OCI-LY3 (cell line): ENCODE measurements at regions not wholly inside any gene's neighbourhood (a gene's known extent, or its start where the extent isn't known, plus 50 kb on each side); places are given as distances from the start of the nearest gene placed in this dataset.

ENCODE experiments used
- H2AFZ ChIP-seq: fragments of 200-600, 300-600 bp; shearing (Covaris generic); 2 replicates; pipeline ENCODE4 v1.6.0; 2014; ENCODE audit warnings: antibody characterized with exemption, low read depth, low read length
- H3K27ac ChIP-seq: fragments of 200-600, 300-600 bp; sonication (generic); 2 replicates; pipeline ENCODE4 v1.5.1; 2014; ENCODE audit warnings: mild to moderate bottlenecking, low read length, moderate library complexity, mixed read lengths
- H3K27me3 ChIP-seq: fragments of 200-600, 300-600 bp; sonication (generic); 2 replicates; pipeline ENCODE4 v1.6.1; 2014; ENCODE audit warnings: low read depth, low read length, mixed read lengths
- H3K36me3 ChIP-seq: fragments of 200-600, 300-600 bp; sonication (generic); replicated peaks from 2 replicates; pipeline ENCODE3; 2014; ENCODE audit warnings: low read depth, low read length, mixed read lengths
- H3K4me1 ChIP-seq: fragments of 300-600, 200-600 bp; sonication (generic); 2 replicates; pipeline ENCODE4 v1.6.1; 2014; ENCODE audit warnings: low read length, mixed read lengths
- H3K4me2 ChIP-seq: fragments of 200-600, 300-600 bp; sonication (generic); 2 replicates; pipeline ENCODE4 v1.6.1; 2014; ENCODE audit warnings: low read length, mixed read lengths
- H3K4me3 ChIP-seq: fragments of 300-600, 200-600 bp; sonication (generic); 2 replicates; pipeline ENCODE4 v1.5.1; 2014; ENCODE audit warnings: antibody characterized with exemption, mild to moderate bottlenecking, low read length, moderate library complexity
- H3K79me2 ChIP-seq: fragments of 300-600, 200-600 bp; shearing (Covaris generic); 2 replicates; pipeline ENCODE4 v1.6.1; 2014; ENCODE audit warnings: mild to moderate bottlenecking, low read length, mixed read lengths
- H3K9ac ChIP-seq: fragments of 300-600, 200-600 bp; shearing (Covaris generic); 2 replicates; pipeline ENCODE4 v1.6.0; 2014; ENCODE audit warnings: mild to moderate bottlenecking, low read length, moderate library complexity
- H3K9me3 ChIP-seq: fragments of 200-600, 300-600 bp; shearing (Covaris generic); 2 replicates; pipeline ENCODE4 v1.6.1; 2014; ENCODE audit warnings: low read length, mixed read lengths; ENCODE audit not compliant: insufficient read depth
- H4K20me1 ChIP-seq: fragments of 200-600, 300-600 bp; sonication (generic); 2 replicates; pipeline ENCODE4 v1.6.1; 2016; ENCODE audit warnings: low read length, mixed read lengths; ENCODE audit not compliant: insufficient read depth
- EZH2phosphoT487 ChIP-seq: fragments of 200-600 bp; shearing (Covaris generic); IDR thresholded peaks from 2 replicates; pipeline ENCODE4 v1.6.1; 2018; ENCODE audit warnings: antibody characterized with exemption, mixed run types, low read depth
- TF ChIP-seq, protein P1 (sequence below): fragments of 200-600, 300-600 bp; sonication (generic); IDR thresholded peaks from 2 replicates; pipeline ENCODE4 v1.5.1; 2014; ENCODE audit warnings: antibody characterized with exemption, low read length, low read depth

- H4K20me1 ChIP-seq: no peaks in the 10 kb centered on the region
- H3K4me1 ChIP-seq: no peaks in the 10 kb centered on the region
- H3K27me3 ChIP-seq: peaks cover 13% of the 10 kb centered on the region; the same call in 1 of the 2 replicates
These were observed 203.8 kb downstream of the RBM19 start for GRCh38 chr12:113762155-113762881.

DNA sequence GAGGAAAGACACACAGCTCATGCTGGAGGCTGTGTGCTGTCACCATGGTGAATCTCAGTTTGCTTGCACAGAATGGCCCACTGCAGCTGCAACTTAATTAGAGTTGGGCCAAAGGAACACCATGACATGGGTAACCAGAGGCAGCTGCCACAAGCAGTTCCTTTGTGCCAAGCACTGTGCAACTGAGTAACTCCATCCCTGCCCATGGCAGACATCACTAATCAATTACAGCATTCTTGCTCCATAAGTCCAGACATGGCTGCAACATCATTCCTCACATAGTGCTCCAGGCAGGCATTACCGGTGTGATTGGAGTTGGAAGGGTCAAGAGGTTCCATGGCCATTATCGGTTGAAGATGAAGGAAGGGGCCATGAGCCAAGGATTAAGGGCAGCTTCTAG lies 207.0 kb downstream of the RBM19 start:
- no peak overlapping the region for H3K4me3 ChIP-seq
- no peak overlapping the region for H2AFZ ChIP-seq
- no peaks in the 10 kb centered on the region for H3K9me3 ChIP-seq
- H3K27me3 ChIP-seq: peaks cover 17% of the 10 kb centered on the region; the same call in 1 of the 2 replicates
- no peak overlapping the region for H3K4me2 ChIP-seq
- no peaks in the 10 kb centered on the region for H4K20me1 ChIP-seq
- H3K9ac ChIP-seq: no peak overlapping the region
- TF ChIP-seq, protein P1, sequence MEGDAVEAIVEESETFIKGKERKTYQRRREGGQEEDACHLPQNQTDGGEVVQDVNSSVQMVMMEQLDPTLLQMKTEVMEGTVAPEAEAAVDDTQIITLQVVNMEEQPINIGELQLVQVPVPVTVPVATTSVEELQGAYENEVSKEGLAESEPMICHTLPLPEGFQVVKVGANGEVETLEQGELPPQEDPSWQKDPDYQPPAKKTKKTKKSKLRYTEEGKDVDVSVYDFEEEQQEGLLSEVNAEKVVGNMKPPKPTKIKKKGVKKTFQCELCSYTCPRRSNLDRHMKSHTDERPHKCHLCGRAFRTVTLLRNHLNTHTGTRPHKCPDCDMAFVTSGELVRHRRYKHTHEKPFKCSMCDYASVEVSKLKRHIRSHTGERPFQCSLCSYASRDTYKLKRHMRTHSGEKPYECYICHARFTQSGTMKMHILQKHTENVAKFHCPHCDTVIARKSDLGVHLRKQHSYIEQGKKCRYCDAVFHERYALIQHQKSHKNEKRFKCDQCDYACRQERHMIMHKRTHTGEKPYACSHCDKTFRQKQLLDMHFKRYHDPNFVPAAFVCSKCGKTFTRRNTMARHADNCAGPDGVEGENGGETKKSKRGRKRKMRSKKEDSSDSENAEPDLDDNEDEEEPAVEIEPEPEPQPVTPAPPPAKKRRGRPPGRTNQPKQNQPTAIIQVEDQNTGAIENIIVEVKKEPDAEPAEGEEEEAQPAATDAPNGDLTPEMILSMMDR: no peak
- no peak for TF ChIP-seq EZH2phosphoT487
- no peaks in the 10 kb centered on the region for H3K4me1 ChIP-seq
- no peaks in the 10 kb centered on the region for H3K79me2 ChIP-seq
- H3K36me3 ChIP-seq: no peaks in the 10 kb centered on the region
- no peak overlapping the region for H3K27ac ChIP-seq

More at GRCh38 chr12:113762155-113762881, 203.8 kb downstream of the RBM19 start:
- H2AFZ ChIP-seq: no peak overlapping the region
- no peak overlapping the region for H3K9ac ChIP-seq
- H3K4me2 ChIP-seq: no peak overlapping the region
- no peaks in the 10 kb centered on the region for H3K79me2 ChIP-seq
- TF ChIP-seq, protein P1: no peak
- no peak for TF ChIP-seq EZH2phosphoT487
- H3K9me3 ChIP-seq: no peaks in the 10 kb centered on the region
- no peak overlapping the region for H3K27ac ChIP-seq
- no peak overlapping the region for H3K4me3 ChIP-seq
- H3K36me3 ChIP-seq: no peaks in the 10 kb centered on the region

DNA sequence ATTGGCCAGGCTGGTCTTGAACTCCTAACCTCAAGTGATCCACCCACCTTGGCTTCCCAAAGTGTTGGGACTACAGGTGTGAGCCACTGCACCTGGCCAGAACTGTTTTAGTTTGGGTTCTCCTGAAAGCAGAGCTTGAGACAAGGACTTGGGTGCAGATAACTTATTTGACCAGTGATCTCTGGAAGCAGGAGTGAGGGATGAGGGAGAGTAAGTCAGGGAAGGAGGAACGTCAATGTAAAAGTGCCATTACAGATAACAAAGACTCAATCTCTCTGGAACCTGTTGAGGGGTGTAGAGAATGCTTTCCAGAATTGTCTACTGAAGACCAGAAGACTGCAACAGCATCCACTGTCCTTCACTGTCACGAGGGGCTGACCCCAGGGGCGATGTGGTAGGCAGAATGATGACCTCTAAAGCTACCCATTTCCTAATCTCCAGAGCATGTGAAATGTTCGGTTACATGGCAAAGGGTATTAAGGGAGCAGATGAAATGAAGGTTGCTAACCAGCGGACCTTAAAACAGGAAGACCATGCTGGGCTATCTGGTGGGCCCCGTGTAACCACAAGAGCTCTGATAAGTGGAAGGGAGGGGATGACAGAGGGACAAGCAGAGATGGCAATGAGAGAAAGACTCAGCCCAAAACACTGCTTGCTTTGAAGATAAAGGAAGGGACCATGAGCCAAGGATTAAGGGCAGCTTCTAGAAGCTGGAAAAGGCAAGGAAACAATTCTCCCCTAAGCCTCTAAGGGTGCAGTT lies 207.8 kb downstream of the RBM19 start:
- H3K4me2 ChIP-seq: no peak overlapping the region
- no peak overlapping the region for H3K9ac ChIP-seq

More for the DNA sequence above, 207.8 kb downstream of the RBM19 start:
- TF ChIP-seq, protein P1: no peak
- no peak for TF ChIP-seq EZH2phosphoT487
- Histone ChIP-seq H3K9me3 (no peaks in the 10 kb centered on the region), H3K27ac (no peak overlapping the region), H3K79me2 (no peaks in the 10 kb centered on the region), H3K27me3 (peaks cover 22% of the 10 kb centered on the region; the same call in 1 of the 2 replicates), H3K4me3 (no peak overlapping the region), H4K20me1 (no peaks in the 10 kb centered on the region), H2AFZ (no peak overlapping the region), H3K4me1 (no peaks in the 10 kb centered on the region), H3K36me3 (no peaks in the 10 kb centered on the region)
